ENCODE measurements at regions not wholly inside any gene's neighbourhood (a gene's known extent, or its start where the extent isn't known, plus 50 kb on each side); places are given as distances from the start of the nearest gene placed in this dataset.
A peak's percentile ranks its signal among the peaks of the same experiment; 100 is the strongest.

GRCh38 chr2:158732573-158733429 lies 62.3 kb upstream of the DAPL1 start:
- DNase-seq, result no peak

- no peak for DNase-seq
Measured at GRCh38 chr2:158733430-158733755, 61.7 kb upstream of the DAPL1 start.

- DNase-seq, result no peak
Measured at GRCh38 chr2:158734442-158734841, 60.7 kb upstream of the DAPL1 start.

GRCh38 chr2:158735822-158736580 lies 59.1 kb upstream of the DAPL1 start:
- no peak for DNase-seq

- no peak for DNase-seq
Measured at GRCh38 chr2:158738363-158738762, 56.8 kb upstream of the DAPL1 start.

- no peak for DNase-seq
Measured at GRCh38 chr2:158740127-158740526, 55.0 kb upstream of the DAPL1 start.

GRCh38 chr2:158740621-158741020 lies 54.5 kb upstream of the DAPL1 start:
- no peak for DNase-seq

GRCh38 chr2:158741625-158742024 lies 53.5 kb upstream of the DAPL1 start:
- no peak for DNase-seq

- DNase-seq, result no peak
Measured at GRCh38 chr2:158742536-158742935, 52.6 kb upstream of the DAPL1 start.

GRCh38 chr2:158743466-158743865 lies 51.7 kb upstream of the DAPL1 start:
- DNase-seq, result no peak

- no peak for DNase-seq
Measured at GRCh38 chr2:158743879-158744278, 51.2 kb upstream of the DAPL1 start.

- DNase-seq, result peak; percentile 39
Measured at GRCh38 chr2:158745067-158745865, 49.9 kb upstream of the DAPL1 start.
